HepG2 (cell line): ENCODE measurements at regions not wholly inside any gene's neighbourhood (a gene's known extent, or its start where the extent isn't known, plus 50 kb on each side); places are given as distances from the start of the nearest gene placed in this dataset.
"Not testable (repeated sequence)": the region's sequence is repeated elsewhere in the genome, so short reads cannot be mapped to it uniquely, and the experiment has no call there.

ENCODE experiments used
- ATAC-seq: fragments of 200-7000 bp; cut with Tn5 transposase; 3 replicates; pipeline ENCODE4 v1.9.1; 2020; ENCODE audit warnings: mild to moderate bottlenecking, moderate library complexity
- BruUV-seq: library from RNA; stranded (reverse); fragments of 400-500 nt; replicated peaks from 2 replicates; lab custom pipeline; 2021; lab: Mats Ljungman, UMichigan
- CTCF ChIA-PET: fragments of 300-600 bp; formaldehyde crosslinking; extraction: SDS; loops from one replicate; lab custom pipeline; 2021; ENCODE audit warnings: low total read pairs, inconsistent platforms, low intra/inter-chr PET ratio; lab: Yijun Ruan, JAX
- POLR2A ChIA-PET: fragments of 350-600 bp; sonication (Branson Sonifier 250); formaldehyde crosslinking; loops from one replicate; lab custom pipeline; 2020; ENCODE audit warnings: antibody characterized with exemption, inconsistent platforms; lab: Yijun Ruan, JAX
- DNase-seq: peaks from one replicate; pipeline ENCODE4 v3.0.0-alpha.2; 2015; ENCODE audit warnings: low spot score
- FAIRE-seq: peaks from 3 replicates; lab custom pipeline; 2011; peaks lifted over from hg19 to GRCh38; lab: Jason Lieb, UNC
- H2AFZ ChIP-seq: one replicate; pipeline ENCODE4 v1.6.1; 2011; ENCODE audit warnings: low read length, inconsistent platforms
- H3K27ac ChIP-seq: fragments of 300-600 bp; 3 replicates; pipeline ENCODE4 v1.8.0; 2011; ENCODE audit warnings: mixed run types, mild to moderate bottlenecking, mixed read lengths, low read length, inconsistent platforms; ENCODE audit not compliant: insufficient read depth; ENCODE audit errors: extremely low read length
- H3K27me3 ChIP-seq, 2 experiments: fragments of 200-600 bp in 1 of 2; 2 replicates in 1 of 2; 3 replicates in 1 of 2; pipeline versions ENCODE4 v1.6.0 to v1.8.0; 2011; ENCODE audit warnings: low read length in 2 of 2, mild to moderate bottlenecking in 2 of 2, moderate library complexity in 2 of 2, inconsistent platforms in 1 of 2; ENCODE audit not compliant: insufficient read depth in 2 of 2, control insufficient read depth in 1 of 2
- H3K36me3 ChIP-seq, 2 experiments: fragments of 200-600 bp in 1 of 2; replicated peaks in 1 of 2; 2 replicates in 1 of 2; 3 replicates in 1 of 2; pipeline versions ENCODE4 v1.5.1 to v1.8.0; 2011; ENCODE audit warnings: low read length in 2 of 2, inconsistent platforms in 1 of 2; ENCODE audit not compliant: insufficient read depth in 2 of 2, control insufficient read depth in 1 of 2
- H3K4me1 ChIP-seq: 2 replicates; pipeline ENCODE4 v1.5.1; 2012; ENCODE audit warnings: low read length, inconsistent platforms; ENCODE audit not compliant: insufficient read depth
- H3K4me2 ChIP-seq: 2 replicates; pipeline ENCODE4 v1.6.0; 2011; ENCODE audit warnings: low read depth, low read length, inconsistent platforms
- H3K4me3 ChIP-seq, 3 experiments: fragments of 200-600 bp in 1 of 3; sonication (generic), shearing (Covaris generic) in 1 of 3; replicated peaks in 1 of 3; 2 replicates each; pipeline ENCODE4 v1.5.1; 2011 to 2016; ENCODE audit warnings: low read length in 3 of 3, inconsistent platforms in 2 of 3, low read depth in 2 of 3, mild to moderate bottlenecking in 2 of 3, control low read depth in 1 of 3, mixed read lengths in 1 of 3; ENCODE audit not compliant: insufficient read depth in 1 of 3
- H3K79me2 ChIP-seq: one replicate; pipeline ENCODE4 v1.6.1; 2011; ENCODE audit warnings: low read length, inconsistent platforms; ENCODE audit not compliant: insufficient read depth
- H3K9ac ChIP-seq: 2 replicates; pipeline ENCODE4 v1.6.0; 2011; ENCODE audit warnings: mild to moderate bottlenecking, low read depth, low read length, inconsistent platforms; ENCODE audit not compliant: insufficient read depth
- H3K9me3 ChIP-seq: 2 replicates; pipeline ENCODE4 v1.5.1; 2012; ENCODE audit warnings: mild to moderate bottlenecking, low read length
- H4K20me1 ChIP-seq: 2 replicates; pipeline ENCODE4 v1.6.0; 2011; ENCODE audit warnings: inconsistent platforms, mild to moderate bottlenecking, low read length, moderate library complexity; ENCODE audit not compliant: insufficient read depth
- ARNT2 ChIP-seq: sonication (generic); formaldehyde crosslinking; IDR thresholded peaks from 2 replicates; pipeline ENCODE4 v1.8.0; 2022; ENCODE audit warnings: mild to moderate bottlenecking, low read depth, missing genetic modification reagents, moderate library complexity
- CBX1 ChIP-seq: IDR thresholded peaks from one replicate; pipeline ENCODE4 v1.6.1; 2016; ENCODE audit warnings: antibody characterized with exemption, low read depth
- HCFC1 ChIP-seq: fragments of 150-350 bp; IDR thresholded peaks from 2 replicates; pipeline ENCODE4 v1.6.1; 2014; ENCODE audit warnings: low read depth, low read length
- TCF7 ChIP-seq: sonication (generic); IDR thresholded peaks from 2 replicates; pipeline ENCODE4 v1.6.1; 2016; ENCODE audit warnings: antibody characterized with exemption, low read depth
- ZNF143 ChIP-seq: sonication (generic); formaldehyde crosslinking; IDR thresholded peaks from 2 replicates; pipeline ENCODE4 v1.4.0; 2020; ENCODE audit warnings: missing genetic modification reagents
- ZNF230 ChIP-seq: sonication (generic); formaldehyde crosslinking; IDR thresholded peaks from 2 replicates; pipeline ENCODE4 v1.4.0; 2020; ENCODE audit warnings: mild to moderate bottlenecking, missing genetic modification reagents
- ZNF281 ChIP-seq: sonication (generic); formaldehyde crosslinking; IDR thresholded peaks from 2 replicates; pipeline ENCODE4 v1.4.0; 2020; ENCODE audit warnings: missing genetic modification reagents, borderline replicate concordance
- ZNF292 ChIP-seq: sonication (generic); formaldehyde crosslinking; IDR thresholded peaks from 2 replicates; pipeline ENCODE4 v1.8.1; 2022; ENCODE audit warnings: mild to moderate bottlenecking, low read depth, missing genetic modification reagents, borderline replicate concordance
- ZUFSP ChIP-seq: sonication (generic); formaldehyde crosslinking; IDR thresholded peaks from 2 replicates; pipeline ENCODE4 v1.9.0; 2021; ENCODE audit warnings: missing genetic modification reagents, mild to moderate bottlenecking, borderline replicate concordance
- WGBS: methylation state at CpG from one replicate; pipeline ENCODE4 v1.1.6; 2017; ENCODE audit warnings: low lambda C conversion rate; 5-methylcytosine and 5-hydroxymethylcytosine counted together
- in situ Hi-C: cut with HindIII; loops from 2 replicates; pipeline ENCODE4 v1.10.0; 2017; ENCODE audit warnings: low pct_unique_long_range_greater_than_20kb; ENCODE audit not compliant: extremely low pct_ligation_motif_present
- intact Hi-C: fragments of 100-400 bp; cut with micrococcal nuclease; formaldehyde crosslinking; loops from one replicate; pipeline ENCODE4 v1.10.0; 2022; ENCODE audit not compliant: unreplicated experiment

GRCh38 chr9:87374023-87374919 lies 123.4 kb upstream of the DAPK1 start:
- H4K20me1 ChIP-seq, H3K79me2 ChIP-seq, DNase-seq, CTCF ChIA-PET, H3K4me2 ChIP-seq, POLR2A ChIA-PET, H2AFZ ChIP-seq, H3K9ac ChIP-seq, ATAC-seq, H3K27ac ChIP-seq, FAIRE-seq, BruUV-seq, in situ Hi-C loops, H3K4me3 ChIP-seq, intact Hi-C loops, H3K36me3 ChIP-seq, H3K9me3 ChIP-seq, H3K27me3 ChIP-seq: not testable (repeated sequence)
- 23% methylated on average over 9 of the region's 10 CpGs for WGBS
- peaks cover 45% of the 10 kb centered on the region for H3K4me1 ChIP-seq

- Histone ChIP-seq H3K27me3 (peaks cover 0 to 5% of the 10 kb centered on the region in 2 experiments; a peak in 1 of 5 replicates), H3K4me2 (no peak overlapping the region), H3K4me3 (no peak overlapping the region), H2AFZ (no peak overlapping the region), H3K36me3 (no peaks in the 10 kb centered on the region), H4K20me1 (no peaks in the 10 kb centered on the region), H3K27ac (no peak overlapping the region), H3K4me1 (peaks cover 45% of the 10 kb centered on the region), H3K79me2 (no peaks in the 10 kb centered on the region), H3K9me3 (no peaks in the 10 kb centered on the region), H3K9ac (no peak overlapping the region)
- intact Hi-C loops, result no loop called here
- POLR2A ChIA-PET, result no interaction called here
- no TSS peak for BruUV-seq
- CTCF ChIA-PET, result no interaction called here
- 13% methylated on average over 5 of the region's 7 CpGs for WGBS
- in situ Hi-C loops, result no loop called here
- ATAC-seq (no peak), FAIRE-seq (no peak), DNase-seq (peak; percentile 16)
- TF ChIP-seq CBX1 (no peak), HCFC1 (no peak), ZUFSP (CRISPR knock-in tag) (no peak), ZNF281 (CRISPR knock-in tag) (no peak), ZNF143 (CRISPR knock-in tag) (no peak), ZNF230 (CRISPR knock-in tag) (no peak), TCF7 (no peak), ZNF292 (CRISPR knock-in tag) (no peak), ARNT2 (no peak)
Measured at GRCh38 chr9:87375397-87376073, 122.1 kb upstream of the DAPK1 start.
